ENCODE measurements at regions not wholly inside any gene's neighbourhood (a gene's known extent, or its start where the extent isn't known, plus 50 kb on each side); places are given as distances from the start of the nearest gene placed in this dataset.
A peak's percentile ranks its signal among the peaks of the same experiment; 100 is the strongest.

DNA sequence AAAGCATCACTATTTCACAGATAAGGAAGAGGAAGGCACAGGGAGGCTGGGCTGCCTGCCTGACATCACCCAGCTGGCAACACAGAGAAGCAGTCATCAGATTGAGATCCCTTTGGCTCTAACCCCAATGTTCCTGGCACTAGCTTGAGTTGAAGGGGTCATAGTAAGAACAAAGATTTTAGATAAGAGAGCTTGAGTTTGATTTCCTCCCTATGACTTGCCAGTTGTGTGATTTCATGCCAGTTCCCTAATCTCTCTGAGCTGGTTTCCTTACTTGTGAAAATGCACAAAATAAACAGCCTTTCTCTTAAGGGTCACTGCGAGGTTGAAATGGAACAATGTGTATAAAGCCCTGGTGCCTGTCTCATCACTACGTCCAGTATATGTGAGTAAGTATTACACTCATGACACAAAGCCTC lies 475.4 kb upstream of the HS3ST1 start:
- DNase-seq (peak in 1 of 2 donors; percentile 53), ATAC-seq (peak in 2 of 4 donors; percentile 46 to 67)
- H3K4me1 ChIP-seq, result no peaks in the 10 kb centered on the region
- no peaks in the 10 kb centered on the region for H3K27me3 ChIP-seq (ENCODE audit: insufficient read depth in 3 of 3, low read length in 2 of 3)
- H3K9me3 ChIP-seq, result no peaks in the 10 kb centered on the region
- WGBS, 3 donors, result 43 to 54% (median 50%) methylated on average over 2 of the region's 2 CpGs
- no peak overlapping the region for H3K4me3 ChIP-seq
- no peak overlapping the region for H3K27ac ChIP-seq
- TF ChIP-seq, protein P1, sequence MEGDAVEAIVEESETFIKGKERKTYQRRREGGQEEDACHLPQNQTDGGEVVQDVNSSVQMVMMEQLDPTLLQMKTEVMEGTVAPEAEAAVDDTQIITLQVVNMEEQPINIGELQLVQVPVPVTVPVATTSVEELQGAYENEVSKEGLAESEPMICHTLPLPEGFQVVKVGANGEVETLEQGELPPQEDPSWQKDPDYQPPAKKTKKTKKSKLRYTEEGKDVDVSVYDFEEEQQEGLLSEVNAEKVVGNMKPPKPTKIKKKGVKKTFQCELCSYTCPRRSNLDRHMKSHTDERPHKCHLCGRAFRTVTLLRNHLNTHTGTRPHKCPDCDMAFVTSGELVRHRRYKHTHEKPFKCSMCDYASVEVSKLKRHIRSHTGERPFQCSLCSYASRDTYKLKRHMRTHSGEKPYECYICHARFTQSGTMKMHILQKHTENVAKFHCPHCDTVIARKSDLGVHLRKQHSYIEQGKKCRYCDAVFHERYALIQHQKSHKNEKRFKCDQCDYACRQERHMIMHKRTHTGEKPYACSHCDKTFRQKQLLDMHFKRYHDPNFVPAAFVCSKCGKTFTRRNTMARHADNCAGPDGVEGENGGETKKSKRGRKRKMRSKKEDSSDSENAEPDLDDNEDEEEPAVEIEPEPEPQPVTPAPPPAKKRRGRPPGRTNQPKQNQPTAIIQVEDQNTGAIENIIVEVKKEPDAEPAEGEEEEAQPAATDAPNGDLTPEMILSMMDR (IDR thresholded peaks at IDR 0.05), result no peak
- no peaks in the 10 kb centered on the region for H3K36me3 ChIP-seq (ENCODE audit: insufficient read depth in 1 of 2, low read depth in 1 of 2)
- intact Hi-C loops (cut with DNase I), result no loop called here

DNA sequence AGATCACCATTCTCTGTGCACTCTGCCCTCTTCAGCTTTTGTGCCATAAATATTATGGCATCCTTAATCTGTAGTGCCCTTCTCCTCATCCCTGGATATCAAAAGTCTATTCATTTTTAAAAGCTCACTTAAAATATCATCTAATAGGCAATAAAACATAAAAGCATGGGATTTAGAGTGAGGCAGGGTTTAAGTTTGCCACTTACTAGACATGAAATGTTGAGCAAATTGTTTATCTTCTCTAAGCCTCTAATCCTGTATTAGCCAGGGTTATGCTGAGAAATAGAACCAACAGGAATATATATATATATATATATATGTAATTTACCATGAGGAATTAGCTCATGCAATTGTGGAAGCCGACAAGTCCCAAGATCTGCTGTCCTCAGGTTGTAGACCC lies 472.4 kb upstream of the HS3ST1 start:
- Histone ChIP-seq H3K9me3 (no peaks in the 10 kb centered on the region), H3K27me3 (ENCODE audit: insufficient read depth in 3 of 3, low read length in 2 of 3) (no peaks in the 10 kb centered on the region), H3K36me3 (ENCODE audit: insufficient read depth in 1 of 2, low read depth in 1 of 2) (no peaks in the 10 kb centered on the region), H3K27ac (no peak overlapping the region), H3K4me1 (no peaks in the 10 kb centered on the region), H3K4me3 (no peak overlapping the region)
- TF ChIP-seq, protein P1 (IDR thresholded peaks at IDR 0.05), result no peak
- ATAC-seq (no peak), DNase-seq (no peak)
- 32 to 44% (median 39%) methylated on average over 1 of the region's 1 CpG for WGBS, 3 donors
- intact Hi-C loops (cut with DNase I), result no loop called here

GRCh38 chr4:11900359-11900758 lies 471.7 kb upstream of the HS3ST1 start:
- intact Hi-C loops (cut with DNase I), result no loop called here
- WGBS, 3 donors, result 76 to 87% (median 79%) methylated on average over 1 of the region's 1 CpG
- ATAC-seq (no peak), DNase-seq (no peak)
- H3K9me3 ChIP-seq, result no peaks in the 10 kb centered on the region
- H3K36me3 ChIP-seq (ENCODE audit: insufficient read depth in 1 of 2, low read depth in 1 of 2), result no peaks in the 10 kb centered on the region
- TF ChIP-seq, protein P1 (IDR thresholded peaks at IDR 0.05), result no peak
- no peaks in the 10 kb centered on the region for H3K4me1 ChIP-seq
- H3K27ac ChIP-seq, result no peak overlapping the region
- no peaks in the 10 kb centered on the region for H3K27me3 ChIP-seq (ENCODE audit: insufficient read depth in 3 of 3, low read length in 2 of 3)
- H3K4me3 ChIP-seq, result no peak overlapping the region

GRCh38 chr4:11898796-11899195 lies 470.1 kb upstream of the HS3ST1 start:
- H3K27ac ChIP-seq, result no peak overlapping the region
- intact Hi-C loops (cut with DNase I), result no loop called here
- no peaks in the 10 kb centered on the region for H3K4me1 ChIP-seq
- WGBS, 3 donors, result 75 to 81% (median 76%) methylated on average over 1 of the region's 1 CpG
- ATAC-seq (no peak), DNase-seq (no peak)
- TF ChIP-seq, protein P1 (IDR thresholded peaks at IDR 0.05), result no peak
- H3K27me3 ChIP-seq (ENCODE audit: insufficient read depth in 3 of 3, low read length in 2 of 3), result no peaks in the 10 kb centered on the region
- H3K36me3 ChIP-seq (ENCODE audit: insufficient read depth in 1 of 2, low read depth in 1 of 2), result no peaks in the 10 kb centered on the region
- H3K9me3 ChIP-seq, result no peaks in the 10 kb centered on the region
- no peak overlapping the region for H3K4me3 ChIP-seq

- Histone ChIP-seq H3K9me3 (no peaks in the 10 kb centered on the region), H3K4me1 (no peaks in the 10 kb centered on the region), H3K4me3 (no peak overlapping the region), H3K36me3 (ENCODE audit: insufficient read depth in 1 of 2, low read depth in 1 of 2) (no peaks in the 10 kb centered on the region), H3K27me3 (ENCODE audit: insufficient read depth in 3 of 3, low read length in 2 of 3) (no peaks in the 10 kb centered on the region), H3K27ac (no peak overlapping the region)
- TF ChIP-seq, protein P1 (IDR thresholded peaks at IDR 0.05), result no peak
- ATAC-seq, result no peak
- intact Hi-C loops (cut with DNase I), result no loop called here
- no peak for DNase-seq
- WGBS, 3 donors, result 49 to 67% (median 65%) methylated on average over 1 of the region's 1 CpG
These were observed 467.1 kb upstream of the HS3ST1 start for GRCh38 chr4:11895766-11896165.
